Nephron (organoid): ENCODE measurements at regions not wholly inside any gene's neighbourhood (a gene's known extent, or its start where the extent isn't known, plus 50 kb on each side); places are given as distances from the start of the nearest gene placed in this dataset.

Experiments
- H3K27ac Mint-ChIP-seq, 3 experiments: 2 replicates each; pipeline ENCODE4 v1.8.0; 2020; ENCODE audit warnings: mixed read lengths in 3 of 3, mild to moderate bottlenecking in 2 of 3, moderate library complexity in 1 of 3
- H3K27me3 Mint-ChIP-seq: 2 replicates; pipeline ENCODE4 v1.8.0; 2021; ENCODE audit warnings: low read depth, mild to moderate bottlenecking, moderate library complexity, mixed read lengths
- H3K36me3 Mint-ChIP-seq: 2 replicates; pipeline ENCODE4 v1.8.0; 2020; ENCODE audit warnings: low read depth, mixed read lengths
- H3K4me1 Mint-ChIP-seq: 2 replicates; pipeline ENCODE4 v1.8.0; 2020; ENCODE audit warnings: mixed read lengths
- H3K4me3 Mint-ChIP-seq, 3 experiments: 2 replicates each; pipeline ENCODE4 v1.8.0; 2020; ENCODE audit warnings: mild to moderate bottlenecking in 3 of 3, mixed read lengths in 3 of 3, moderate library complexity in 2 of 3
- H3K9me3 Mint-ChIP-seq: 2 replicates; pipeline ENCODE4 v1.8.0; 2020; ENCODE audit warnings: mixed read lengths
- CTCF ChIP-seq, 3 experiments: fragments of 200-600 bp; sonication (generic); IDR thresholded peaks; one replicate each; pipeline ENCODE4 v1.5.0; 2021; ENCODE audit warnings: antibody characterized with exemption in 3 of 3; ENCODE audit not compliant: unreplicated experiment in 3 of 3

GRCh38 chr11:42709216-42709615, 602.6 kb upstream of the API5 start:
- Mint-ChIP-seq H3K27ac (no peak overlapping the region), H3K36me3 (no peaks in the 10 kb centered on the region), H3K4me1 (no peaks in the 10 kb centered on the region), H3K27me3 (no peaks in the 10 kb centered on the region), H3K4me3 (no peak overlapping the region), H3K9me3 (no peaks in the 10 kb centered on the region)
- TF ChIP-seq CTCF (IDR thresholded peaks at IDR 0.05; ENCODE audit: unreplicated experiment in 3 of 3): no peak

- Mint-ChIP-seq H3K27ac (no peak overlapping the region), H3K27me3 (no peaks in the 10 kb centered on the region), H3K4me1 (no peaks in the 10 kb centered on the region), H3K36me3 (no peaks in the 10 kb centered on the region), H3K4me3 (no peak overlapping the region), H3K9me3 (peaks cover 3% of the 10 kb centered on the region)
- TF ChIP-seq CTCF (IDR thresholded peaks at IDR 0.05; ENCODE audit: unreplicated experiment in 3 of 3): no peak
Observed at GRCh38 chr11:42713279-42713678, 598.5 kb upstream of the API5 start.

- Mint-ChIP-seq H3K4me3 (no peak overlapping the region), H3K4me1 (no peaks in the 10 kb centered on the region), H3K27me3 (no peaks in the 10 kb centered on the region), H3K9me3 (peaks cover 5% of the 10 kb centered on the region), H3K27ac (no peak overlapping the region), H3K36me3 (no peaks in the 10 kb centered on the region)
- no peak for TF ChIP-seq CTCF (IDR thresholded peaks at IDR 0.05; ENCODE audit: unreplicated experiment in 3 of 3)
Observed at GRCh38 chr11:42713753-42714152, 598.0 kb upstream of the API5 start.

- no peak for TF ChIP-seq CTCF (IDR thresholded peaks at IDR 0.05; ENCODE audit: unreplicated experiment in 3 of 3)
- Mint-ChIP-seq H3K36me3 (no peaks in the 10 kb centered on the region), H3K4me3 (no peak overlapping the region), H3K9me3 (peaks cover 5% of the 10 kb centered on the region), H3K4me1 (no peaks in the 10 kb centered on the region), H3K27ac (peak overlapping the region in 1 of 3 experiments; percentile 51), H3K27me3 (no peaks in the 10 kb centered on the region)
Observed at GRCh38 chr11:42720716-42721563, 590.9 kb upstream of the API5 start.

- Mint-ChIP-seq H3K4me3 (no peak overlapping the region), H3K4me1 (no peaks in the 10 kb centered on the region), H3K27ac (no peak overlapping the region), H3K36me3 (no peaks in the 10 kb centered on the region), H3K27me3 (no peaks in the 10 kb centered on the region), H3K9me3 (no peaks in the 10 kb centered on the region)
- no peak for TF ChIP-seq CTCF (IDR thresholded peaks at IDR 0.05; ENCODE audit: unreplicated experiment in 3 of 3)
Observed at GRCh38 chr11:42727879-42728278, 583.9 kb upstream of the API5 start.

GRCh38 chr11:42762348-42762747, 549.4 kb upstream of the API5 start:
- H3K9me3 Mint-ChIP-seq: no peaks in the 10 kb centered on the region
- no peaks in the 10 kb centered on the region for H3K4me1 Mint-ChIP-seq
- no peaks in the 10 kb centered on the region for H3K27me3 Mint-ChIP-seq
- no peaks in the 10 kb centered on the region for H3K36me3 Mint-ChIP-seq
- H3K27ac Mint-ChIP-seq: no peak overlapping the region
- no peak for TF ChIP-seq CTCF (IDR thresholded peaks at IDR 0.05; ENCODE audit: unreplicated experiment in 3 of 3)
- no peak overlapping the region for H3K4me3 Mint-ChIP-seq
